Heart left ventricle (tissue), 16 donors: ENCODE measurements at regions not wholly inside any gene's neighbourhood (a gene's known extent, or its start where the extent isn't known, plus 50 kb on each side); places are given as distances from the start of the nearest gene placed in this dataset.

Experiments
- ATAC-seq, 4 donors: fragments of 200-7000 bp; cut with Tn5 transposase; one replicate each; pipeline ENCODE4 v1.9.1; 2020 to 2022; ENCODE audit warnings: moderate library complexity in 4 of 4, mild to moderate bottlenecking in 3 of 4, moderate number of reproducible peaks in 1 of 4
- DNase-seq, 5 donors: peaks; one replicate each; pipeline ENCODE4 v3.0.0-alpha.2; 2020
- H3K27ac ChIP-seq, 12 donors: fragments of 200-600 bp; sonication (generic) in 4 of 12; one replicate each; pipeline versions ENCODE4 v1.5.0 to v1.8.0; 2016 to 2022; ENCODE audit warnings: mild to moderate bottlenecking in 2 of 12
- H3K27me3 ChIP-seq, 9 donors: fragments of 200-600 bp; sonication (generic) in 2 of 9; one replicate each; pipeline versions ENCODE4 v1.5.1 to v1.8.0; 2016 to 2022; ENCODE audit warnings: mild to moderate bottlenecking in 3 of 9
- H3K36me3 ChIP-seq, 9 donors: fragments of 200-600 bp; sonication (generic) in 2 of 9; one replicate each; pipeline versions ENCODE4 v1.5.0 to v1.8.0; 2018 to 2022; ENCODE audit warnings: mild to moderate bottlenecking in 2 of 9
- H3K4me1 ChIP-seq, 12 donors: fragments of 200-600 bp; sonication (generic) in 4 of 12; one replicate each; pipeline versions ENCODE4 v1.5.0 to v1.8.0; 2016 to 2022; ENCODE audit warnings: mild to moderate bottlenecking in 3 of 12
- H3K4me3 ChIP-seq, 12 donors: fragments of 200-600 bp; sonication (generic) in 4 of 12; one replicate each; pipeline versions ENCODE4 v1.5.0 to v1.8.0; 2017 to 2022; ENCODE audit warnings: mild to moderate bottlenecking in 9 of 12, moderate library complexity in 4 of 12
- H3K9me3 ChIP-seq, 12 donors: fragments of 200-600 bp; sonication (generic) in 4 of 12; one replicate each; pipeline versions ENCODE4 v1.5.0 to v1.8.0; 2016 to 2022; ENCODE audit warnings: mild to moderate bottlenecking in 1 of 12
- CTCF ChIP-seq, 12 donors: fragments of 200-600 bp; sonication (generic) in 4 of 12; IDR thresholded peaks; one replicate each; pipeline versions ENCODE4 v1.5.0 to v1.8.0; 2018 to 2022; ENCODE audit warnings: antibody characterized with exemption in 12 of 12, mild to moderate bottlenecking in 5 of 12
- POLR2A ChIP-seq, 2 donors: fragments of 450-650 bp; IDR thresholded peaks; one replicate each; pipeline ENCODE4 v1.6.1; 2017; ENCODE audit warnings: antibody characterized with exemption in 2 of 2, mild to moderate bottlenecking in 2 of 2, moderate library complexity in 2 of 2
- WGBS, 4 donors: extraction: QIAGEN DNeasy Blood & Tissue Kit in 2 of 4; methylation state at CpG; one replicate each; pipeline versions ENCODE4 v1.1.5 to v1.1.7; 2013 to 2018; 5-methylcytosine and 5-hydroxymethylcytosine counted together
- intact Hi-C, 10 donors: fragments of 100-400 bp; cut with DNase I; formaldehyde crosslinking; loops; one replicate each; pipeline versions ENCODE4 v1.11.1 to v1.14.2; 2022
- donor health status: ischemic (EF 13 %, LVEDD 7.1; RV severe dilation, severe dysfunction).
- donor health status: healthy with polysubstance abuse.
- donor health status: DM: no; HTN: yes; CAD: no.
- donor health status: DM: no; HTN: no; CAD: no.
- donor health status: ischemic (EF 25% LVEDD 6.9; RV normal size, moderate dysfunction).
- donor health status: ischemic (EF 25% LVEDD 5.7; RV mildly dilated, moderate dysfunction).
- donor health status: healthy.
- donor health status: DM: yes; HTN: yes; CAD: no.
- donor health status: ischemic (EF 35%, LVEDD 5.7; RV mildly dilated, moderate dysfunction).
- donor health status: nonischemic (EF 11% LVEDD 7.7; RV severe dilation, severe dysfunction).
- donor health status: DM: yes; HTN: yes; CAD: no.
- donor health status: PGD.
- donor health status: ischemic (EF 29% LVEDD 5.4; RV normal size, mild dysfunction).
- donor health status: nonischemic (EF 23%, LVEDD 6.1; RV moderate dilation, normal function).

- DNase-seq (no peak), ATAC-seq (no peak)
- H3K4me3 ChIP-seq: no peak overlapping the region
- H3K27ac ChIP-seq: no peak overlapping the region
- H3K27me3 ChIP-seq: no peaks in the 10 kb centered on the region
- peaks cover 0 to 28% (median 3%) of the 10 kb centered on the region in 12 donors for H3K9me3 ChIP-seq
- 74 to 92% (median 81%) methylated on average over 7 of the region's 7 CpGs for WGBS, 4 donors
- H3K36me3 ChIP-seq: no peaks in the 10 kb centered on the region
- H3K4me1 ChIP-seq: no peaks in the 10 kb centered on the region
- intact Hi-C loops: no loop called here
- no peak for TF ChIP-seq CTCF (IDR thresholded peaks at IDR 0.05)
- no peak for TF ChIP-seq POLR2A (IDR thresholded peaks at IDR 0.05)
Observed at GRCh38 chr1:209059981-209060380, 523.5 kb upstream of the CAMK1G start.

GRCh38 chr1:209062081-209062620 is 521.4 kb upstream of the CAMK1G start:
- no peaks in the 10 kb centered on the region for H3K27me3 ChIP-seq
- peaks cover 0 to 8% (median 0%) of the 10 kb centered on the region in 12 donors for H3K9me3 ChIP-seq
- intact Hi-C loops: no loop called here
- H3K4me1 ChIP-seq: no peaks in the 10 kb centered on the region
- no peak for TF ChIP-seq CTCF (IDR thresholded peaks at IDR 0.05)
- TF ChIP-seq POLR2A (IDR thresholded peaks at IDR 0.05): no peak
- no peaks in the 10 kb centered on the region for H3K36me3 ChIP-seq
- 82 to 91% (median 84%) methylated on average over 6 of the region's 6 CpGs for WGBS, 4 donors
- H3K27ac ChIP-seq: no peak overlapping the region
- ATAC-seq (no peak), DNase-seq (no peak)
- H3K4me3 ChIP-seq: no peak overlapping the region

- no peak overlapping the region for H3K27ac ChIP-seq
- DNase-seq (no peak), ATAC-seq (no peak)
- intact Hi-C loops: no loop called here
- no peaks in the 10 kb centered on the region for H3K27me3 ChIP-seq
- H3K9me3 ChIP-seq: peaks cover 0 to under 1% (median 0%) of the 10 kb centered on the region in 12 donors
- no peaks in the 10 kb centered on the region for H3K4me1 ChIP-seq
- no peaks in the 10 kb centered on the region for H3K36me3 ChIP-seq
- 78 to 94% (median 86%) methylated on average over 1 of the region's 1 CpG for WGBS, 4 donors
- TF ChIP-seq POLR2A (IDR thresholded peaks at IDR 0.05) (no peak), CTCF (IDR thresholded peaks at IDR 0.05) (no peak)
- no peak overlapping the region for H3K4me3 ChIP-seq
Observed at GRCh38 chr1:209062863-209063262, 520.7 kb upstream of the CAMK1G start.

GRCh38 chr1:209063767-209064659 is 519.5 kb upstream of the CAMK1G start:
- intact Hi-C loops: no loop called here
- TF ChIP-seq CTCF (IDR thresholded peaks at IDR 0.05) (no peak), POLR2A (IDR thresholded peaks at IDR 0.05) (no peak)
- no peak for ATAC-seq
- no peaks in the 10 kb centered on the region for H3K9me3 ChIP-seq
- no peak overlapping the region for H3K27ac ChIP-seq
- H3K27me3 ChIP-seq: no peaks in the 10 kb centered on the region
- 69 to 76% (median 74%) methylated on average over 13 of the region's 13 CpGs for WGBS, 4 donors
- no peak overlapping the region for H3K4me3 ChIP-seq
- no peaks in the 10 kb centered on the region for H3K4me1 ChIP-seq
- no peaks in the 10 kb centered on the region for H3K36me3 ChIP-seq
- no peak for DNase-seq
